Heart left ventricle (tissue), 16 donors: ENCODE measurements at regions not wholly inside any gene's neighbourhood (a gene's known extent, or its start where the extent isn't known, plus 50 kb on each side); places are given as distances from the start of the nearest gene placed in this dataset.

Experiments used
- ATAC-seq, 4 donors: fragments of 200-7000 bp; cut with Tn5 transposase; one replicate each; pipeline ENCODE4 v1.9.1; 2020 to 2022; ENCODE audit warnings: moderate library complexity in 4 of 4, mild to moderate bottlenecking in 3 of 4, moderate number of reproducible peaks in 1 of 4
- DNase-seq, 5 donors: peaks; one replicate each; pipeline ENCODE4 v3.0.0-alpha.2; 2020
- H3K27ac ChIP-seq, 12 donors: fragments of 200-600 bp; sonication (generic) in 4 of 12; one replicate each; pipeline versions ENCODE4 v1.5.0 to v1.8.0; 2016 to 2022; ENCODE audit warnings: mild to moderate bottlenecking in 2 of 12
- H3K27me3 ChIP-seq, 9 donors: fragments of 200-600 bp; sonication (generic) in 2 of 9; one replicate each; pipeline versions ENCODE4 v1.5.1 to v1.8.0; 2016 to 2022; ENCODE audit warnings: mild to moderate bottlenecking in 3 of 9
- H3K36me3 ChIP-seq, 9 donors: fragments of 200-600 bp; sonication (generic) in 2 of 9; one replicate each; pipeline versions ENCODE4 v1.5.0 to v1.8.0; 2018 to 2022; ENCODE audit warnings: mild to moderate bottlenecking in 2 of 9
- H3K4me1 ChIP-seq, 12 donors: fragments of 200-600 bp; sonication (generic) in 4 of 12; one replicate each; pipeline versions ENCODE4 v1.5.0 to v1.8.0; 2016 to 2022; ENCODE audit warnings: mild to moderate bottlenecking in 3 of 12
- H3K4me3 ChIP-seq, 12 donors: fragments of 200-600 bp; sonication (generic) in 4 of 12; one replicate each; pipeline versions ENCODE4 v1.5.0 to v1.8.0; 2017 to 2022; ENCODE audit warnings: mild to moderate bottlenecking in 9 of 12, moderate library complexity in 4 of 12
- H3K9me3 ChIP-seq, 12 donors: fragments of 200-600 bp; sonication (generic) in 4 of 12; one replicate each; pipeline versions ENCODE4 v1.5.0 to v1.8.0; 2016 to 2022; ENCODE audit warnings: mild to moderate bottlenecking in 1 of 12
- POLR2A ChIP-seq, 2 donors: fragments of 450-650 bp; IDR thresholded peaks; one replicate each; pipeline ENCODE4 v1.6.1; 2017; ENCODE audit warnings: antibody characterized with exemption in 2 of 2, mild to moderate bottlenecking in 2 of 2, moderate library complexity in 2 of 2
- WGBS, 4 donors: extraction: QIAGEN DNeasy Blood & Tissue Kit in 2 of 4; methylation state at CpG; one replicate each; pipeline versions ENCODE4 v1.1.5 to v1.1.7; 2013 to 2018; 5-methylcytosine and 5-hydroxymethylcytosine counted together
- intact Hi-C, 10 donors: fragments of 100-400 bp; cut with DNase I; formaldehyde crosslinking; loops; one replicate each; pipeline versions ENCODE4 v1.11.1 to v1.14.2; 2022
- TF ChIP-seq, protein P1 (sequence below), 12 donors: fragments of 200-600 bp; sonication (generic) in 4 of 12; IDR thresholded peaks; one replicate each; pipeline versions ENCODE4 v1.5.0 to v1.8.0; 2018 to 2022; ENCODE audit warnings: antibody characterized with exemption in 12 of 12, mild to moderate bottlenecking in 5 of 12
- donor health status: ischemic (EF 13 %, LVEDD 7.1; RV severe dilation, severe dysfunction).
- donor health status: healthy with polysubstance abuse.
- donor health status: DM: no; HTN: yes; CAD: no.
- donor health status: DM: no; HTN: no; CAD: no.
- donor health status: ischemic (EF 25% LVEDD 6.9; RV normal size, moderate dysfunction).
- donor health status: ischemic (EF 25% LVEDD 5.7; RV mildly dilated, moderate dysfunction).
- donor health status: healthy.
- donor health status: DM: yes; HTN: yes; CAD: no.
- donor health status: ischemic (EF 35%, LVEDD 5.7; RV mildly dilated, moderate dysfunction).
- donor health status: nonischemic (EF 11% LVEDD 7.7; RV severe dilation, severe dysfunction).
- donor health status: DM: yes; HTN: yes; CAD: no.
- donor health status: PGD.
- donor health status: ischemic (EF 29% LVEDD 5.4; RV normal size, mild dysfunction).
- donor health status: nonischemic (EF 23%, LVEDD 6.1; RV moderate dilation, normal function).

DNA sequence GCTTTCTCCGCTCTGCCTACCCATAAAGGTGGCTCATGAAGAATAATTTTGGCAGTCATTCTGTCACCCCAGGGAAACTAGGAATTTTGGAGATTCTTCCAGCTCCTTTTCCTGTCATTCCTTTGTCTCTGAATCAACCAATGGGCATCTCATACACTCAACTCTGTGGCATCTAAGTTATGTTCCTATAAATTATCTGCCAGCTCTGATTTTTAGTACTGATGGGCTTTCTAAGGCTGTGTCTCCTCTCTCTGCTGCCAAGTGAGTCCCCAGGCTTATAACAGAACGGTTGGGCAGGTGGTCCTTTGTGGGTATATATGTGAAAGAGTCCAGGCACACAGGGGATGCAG, 226.8 kb downstream of the NMUR2 start:
- 47 to 77% (median 58%) methylated on average over 2 of the region's 2 CpGs for WGBS, 4 donors
- Histone ChIP-seq H3K27ac (no peak overlapping the region), H3K4me3 (no peak overlapping the region), H3K27me3 (no peaks in the 10 kb centered on the region), H3K36me3 (no peaks in the 10 kb centered on the region), H3K9me3 (peaks cover 0 to 8% (median 0%) of the 10 kb centered on the region in 12 donors), H3K4me1 (no peaks in the 10 kb centered on the region)
- DNase-seq (no peak), ATAC-seq (no peak)
- TF ChIP-seq, protein P1, sequence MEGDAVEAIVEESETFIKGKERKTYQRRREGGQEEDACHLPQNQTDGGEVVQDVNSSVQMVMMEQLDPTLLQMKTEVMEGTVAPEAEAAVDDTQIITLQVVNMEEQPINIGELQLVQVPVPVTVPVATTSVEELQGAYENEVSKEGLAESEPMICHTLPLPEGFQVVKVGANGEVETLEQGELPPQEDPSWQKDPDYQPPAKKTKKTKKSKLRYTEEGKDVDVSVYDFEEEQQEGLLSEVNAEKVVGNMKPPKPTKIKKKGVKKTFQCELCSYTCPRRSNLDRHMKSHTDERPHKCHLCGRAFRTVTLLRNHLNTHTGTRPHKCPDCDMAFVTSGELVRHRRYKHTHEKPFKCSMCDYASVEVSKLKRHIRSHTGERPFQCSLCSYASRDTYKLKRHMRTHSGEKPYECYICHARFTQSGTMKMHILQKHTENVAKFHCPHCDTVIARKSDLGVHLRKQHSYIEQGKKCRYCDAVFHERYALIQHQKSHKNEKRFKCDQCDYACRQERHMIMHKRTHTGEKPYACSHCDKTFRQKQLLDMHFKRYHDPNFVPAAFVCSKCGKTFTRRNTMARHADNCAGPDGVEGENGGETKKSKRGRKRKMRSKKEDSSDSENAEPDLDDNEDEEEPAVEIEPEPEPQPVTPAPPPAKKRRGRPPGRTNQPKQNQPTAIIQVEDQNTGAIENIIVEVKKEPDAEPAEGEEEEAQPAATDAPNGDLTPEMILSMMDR (IDR thresholded peaks at IDR 0.05), result no peak
- TF ChIP-seq POLR2A (IDR thresholded peaks at IDR 0.05), result no peak
- intact Hi-C loops, result loop anchor here in 1 of 10 donors (5.0 kb wide), 1 partner anchor 169 kb away; no protein-coding TSS in a partner anchor

- no peak for TF ChIP-seq POLR2A (IDR thresholded peaks at IDR 0.05)
- TF ChIP-seq, protein P1 (IDR thresholded peaks at IDR 0.05), result no peak
- Histone ChIP-seq H3K4me3 (no peak overlapping the region), H3K27ac (no peak overlapping the region), H3K36me3 (no peaks in the 10 kb centered on the region), H3K27me3 (no peaks in the 10 kb centered on the region), H3K9me3 (peaks cover 0 to 8% (median 0%) of the 10 kb centered on the region in 12 donors), H3K4me1 (no peaks in the 10 kb centered on the region)
- intact Hi-C loops, result loop anchor here in 1 of 10 donors (5.0 kb wide), 1 partner anchor 170 kb away; no protein-coding TSS in a partner anchor
- no peak for ATAC-seq
- no peak for DNase-seq
- 76 to 81% (median 78%) methylated on average over 6 of the region's 6 CpGs for WGBS, 4 donors
Observed at GRCh38 chr5:152177626-152178349, 227.3 kb downstream of the NMUR2 start.

DNA sequence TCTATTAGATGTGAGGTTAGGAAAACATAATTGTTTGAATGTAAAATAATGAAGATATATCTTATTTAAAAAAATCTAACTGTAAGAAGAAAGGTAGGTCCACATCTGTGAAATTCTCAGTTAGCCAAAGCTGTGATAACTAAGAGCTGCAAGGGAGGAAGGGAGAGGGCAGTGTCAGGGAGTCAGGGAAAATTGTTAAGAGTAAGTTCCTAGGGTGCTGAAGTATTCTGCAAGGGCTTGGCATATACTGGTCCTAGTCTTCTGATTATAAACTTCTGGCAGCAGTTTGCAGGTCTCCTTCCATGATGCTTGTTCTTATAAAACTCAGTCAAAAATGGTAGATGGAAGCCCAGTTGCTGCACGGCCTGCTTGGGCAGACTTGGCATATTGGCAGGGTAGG, 233.2 kb downstream of the NMUR2 start:
- TF ChIP-seq, protein P1 (IDR thresholded peaks at IDR 0.05), result no peak
- no peak for TF ChIP-seq POLR2A (IDR thresholded peaks at IDR 0.05)
- Histone ChIP-seq H3K9me3 (peaks cover 0 to 3% (median 0%) of the 10 kb centered on the region in 12 donors), H3K27me3 (no peaks in the 10 kb centered on the region), H3K36me3 (no peaks in the 10 kb centered on the region), H3K27ac (no peak overlapping the region), H3K4me3 (no peak overlapping the region), H3K4me1 (no peaks in the 10 kb centered on the region)
- DNase-seq, result no peak
- intact Hi-C loops, result no loop called here
- ATAC-seq, result no peak
- 89 to 94% (median 93%) methylated on average over 1 of the region's 1 CpG for WGBS, 4 donors

- Histone ChIP-seq H3K9me3 (peaks cover 0 to 3% (median 0%) of the 10 kb centered on the region in 12 donors), H3K36me3 (no peaks in the 10 kb centered on the region), H3K27me3 (no peaks in the 10 kb centered on the region), H3K4me1 (no peaks in the 10 kb centered on the region), H3K27ac (no peak overlapping the region), H3K4me3 (no peak overlapping the region)
- ATAC-seq (no peak), DNase-seq (peak in 2 of 5 donors; percentile 24 to 52)
- intact Hi-C loops, result no loop called here
- TF ChIP-seq, protein P1 (IDR thresholded peaks at IDR 0.05), result no peak
- TF ChIP-seq POLR2A (IDR thresholded peaks at IDR 0.05), result no peak
- WGBS, 4 donors, result 20 to 80% (median 67%) methylated on average over 1 to 4 of the region's 4 CpGs
Observed at GRCh38 chr5:152170350-152170749, 234.7 kb downstream of the NMUR2 start.
